Common myeloid progenitor, CD34-positive (primary cell): ENCODE measurements at regions not wholly inside any gene's neighbourhood (a gene's known extent, or its start where the extent isn't known, plus 50 kb on each side); places are given as distances from the start of the nearest gene placed in this dataset.

Source experiments
- CTCF ChIA-PET: fragments of 350-600 bp; sonication (Branson Sonifier 250); formaldehyde crosslinking; loops from one replicate; lab custom pipeline; 2021; ENCODE audit warnings: antibody characterized with exemption; lab: Charles Lee
- POLR2A ChIA-PET: fragments of 350-600 bp; sonication (Branson Sonifier 250); formaldehyde crosslinking; loops from one replicate; lab custom pipeline; 2021; ENCODE audit warnings: antibody characterized with exemption; lab: Charles Lee
- DNase-seq, 3 donors: peaks; one replicate each; pipeline versions ENCODE4 v3.0.0 to v3.0.0-alpha.2; 2013
- H3K27ac ChIP-seq, 2 experiments: 1 replicate in 1 of 2; 2 replicates in 1 of 2; pipeline ENCODE4 v1.7.0; 2013; ENCODE audit warnings: inconsistent platforms in 2 of 2, low read length in 2 of 2, mild to moderate bottlenecking in 2 of 2, low read depth in 1 of 2, moderate library complexity in 1 of 2; ENCODE audit not compliant: severe bottlenecking in 2 of 2, insufficient read depth in 1 of 2, poor library complexity in 1 of 2
- H3K27me3 ChIP-seq, 5 experiments: replicated peaks in 2 of 5; 1 replicate in 3 of 5; 2 replicates in 2 of 5; pipeline versions ENCODE4 v1.6.1 to v1.7.0; 2013; ENCODE audit warnings: low read length in 4 of 5, mild to moderate bottlenecking in 2 of 5, moderate library complexity in 2 of 5, inconsistent platforms in 1 of 5; ENCODE audit not compliant: insufficient read depth in 5 of 5, control insufficient read depth in 4 of 5
- H3K36me3 ChIP-seq, 4 experiments: 1 replicate in 2 of 4; 2 replicates in 2 of 4; pipeline versions ENCODE4 v1.6.1 to v1.7.0; 2013; ENCODE audit warnings: low read length in 3 of 4, control low read depth in 1 of 4, mild to moderate bottlenecking in 1 of 4; ENCODE audit not compliant: control insufficient read depth in 4 of 4, insufficient read depth in 4 of 4
- H3K4me1 ChIP-seq, 4 experiments: 1 replicate in 3 of 4; 2 replicates in 1 of 4; pipeline versions ENCODE4 v1.6.1 to v1.7.1; 2013; ENCODE audit warnings: low read length in 3 of 4, mild to moderate bottlenecking in 3 of 4, control low read depth in 1 of 4, inconsistent platforms in 1 of 4, moderate library complexity in 1 of 4; ENCODE audit not compliant: control insufficient read depth in 4 of 4, insufficient read depth in 4 of 4; ENCODE audit errors: control extremely low read depth in 1 of 4
- H3K4me3 ChIP-seq, 7 experiments: 1 replicate in 4 of 7; 2 replicates in 3 of 7; pipeline versions ENCODE4 v1.5.1 to v1.7.0; 2013; ENCODE audit warnings: mild to moderate bottlenecking in 7 of 7, low read length in 6 of 7, moderate library complexity in 6 of 7, inconsistent platforms in 2 of 7, low read depth in 2 of 7, control low read depth in 1 of 7; ENCODE audit not compliant: insufficient read depth in 4 of 7, control insufficient read depth in 1 of 7; ENCODE audit errors: extremely low read depth in 1 of 7
- H3K9me3 ChIP-seq, 5 experiments: 1 replicate in 4 of 5; 2 replicates in 1 of 5; pipeline versions ENCODE4 v1.6.1 to v1.7.1; 2013; ENCODE audit warnings: low read length in 4 of 5, mild to moderate bottlenecking in 2 of 5, inconsistent platforms in 1 of 5, low read depth in 1 of 5, moderate library complexity in 1 of 5; ENCODE audit not compliant: control insufficient read depth in 4 of 5, insufficient read depth in 2 of 5; ENCODE audit errors: control extremely low read depth in 1 of 5
- WGBS: methylation state at CpG from one replicate; pipeline ENCODE4 v1.1.5; 2013; ENCODE audit not compliant: insufficient coverage; 5-methylcytosine and 5-hydroxymethylcytosine counted together

GRCh38 chr21:35408401-35408800 lies 359.3 kb upstream of the RUNX1 start:
- H3K9me3 ChIP-seq = no peaks in the 10 kb centered on the region
- no CpG with 5 or more reads among the region's 2 CpGs for WGBS
- peak overlapping the region in 4 of 7 experiments; percentile 24 to 67 (median 30) for H3K4me3 ChIP-seq
- no peaks in the 10 kb centered on the region for H3K27me3 ChIP-seq
- H3K4me1 ChIP-seq = peaks cover 0 to 10% (median 4%) of the 10 kb centered on the region in 4 experiments
- CTCF ChIA-PET = no interaction called here
- no peak overlapping the region for H3K27ac ChIP-seq
- POLR2A ChIA-PET = no interaction called here
- no peak for DNase-seq
- no peaks in the 10 kb centered on the region for H3K36me3 ChIP-seq

DNA sequence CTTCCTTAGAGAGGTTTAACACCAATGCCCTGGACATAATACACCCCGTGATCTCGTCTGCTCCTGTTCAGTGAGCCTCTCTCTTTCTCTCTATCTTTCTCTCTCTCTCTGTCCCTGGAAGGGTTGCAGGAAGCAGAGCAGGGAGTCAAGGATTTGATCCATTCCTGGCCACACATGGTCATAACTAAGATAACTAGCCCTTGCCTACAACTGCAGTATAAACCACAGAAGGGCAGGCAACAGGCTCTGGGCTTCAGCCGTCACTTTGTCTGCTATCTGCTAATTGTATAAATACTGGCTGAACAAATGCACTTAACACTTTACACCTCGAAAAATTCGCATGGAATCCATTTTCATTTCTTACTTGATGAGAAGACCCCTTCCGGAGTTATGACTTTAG lies 357.5 kb upstream of the RUNX1 start:
- Histone ChIP-seq H3K4me3 (no peak overlapping the region), H3K27me3 (no peaks in the 10 kb centered on the region), H3K36me3 (no peaks in the 10 kb centered on the region), H3K4me1 (peaks cover 0 to 10% (median 4%) of the 10 kb centered on the region in 4 experiments), H3K9me3 (no peaks in the 10 kb centered on the region), H3K27ac (no peak overlapping the region)
- no peak for DNase-seq
- POLR2A ChIA-PET = no interaction called here
- WGBS = 98% methylated on average over 4 of the region's 6 CpGs
- CTCF ChIA-PET = no interaction called here

DNA sequence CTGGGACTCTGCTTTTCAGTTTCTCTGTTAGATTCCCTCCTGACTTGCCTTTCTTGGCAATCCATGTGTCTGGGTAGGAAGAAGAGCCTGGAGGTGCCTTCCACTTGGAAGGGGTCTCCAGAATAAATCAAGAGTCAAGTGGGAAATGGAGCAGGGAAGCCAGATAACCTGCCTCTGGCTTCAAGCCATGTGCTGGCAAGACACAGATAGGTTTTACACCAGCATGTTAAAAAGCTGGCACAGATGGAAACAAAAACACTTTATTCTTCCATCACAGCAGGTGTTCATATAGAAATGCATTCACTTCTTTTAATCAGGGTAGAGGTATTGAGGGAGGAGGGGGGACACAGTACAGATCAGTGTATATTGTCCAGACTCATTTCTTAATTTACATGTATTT lies 356.9 kb upstream of the RUNX1 start:
- no peak overlapping the region for H3K4me3 ChIP-seq
- H3K9me3 ChIP-seq = no peaks in the 10 kb centered on the region
- ChIA-PET CTCF (interaction anchor here (1.3 kb wide), 1 partner anchor 13 kb away, joined by 3 read pairs; no protein-coding TSS in a partner anchor), POLR2A (no interaction called here)
- H3K36me3 ChIP-seq = no peaks in the 10 kb centered on the region
- peaks cover 0 to 10% (median 4%) of the 10 kb centered on the region in 4 experiments for H3K4me1 ChIP-seq
- H3K27ac ChIP-seq = no peak overlapping the region
- no peaks in the 10 kb centered on the region for H3K27me3 ChIP-seq
- no peak for DNase-seq

DNA sequence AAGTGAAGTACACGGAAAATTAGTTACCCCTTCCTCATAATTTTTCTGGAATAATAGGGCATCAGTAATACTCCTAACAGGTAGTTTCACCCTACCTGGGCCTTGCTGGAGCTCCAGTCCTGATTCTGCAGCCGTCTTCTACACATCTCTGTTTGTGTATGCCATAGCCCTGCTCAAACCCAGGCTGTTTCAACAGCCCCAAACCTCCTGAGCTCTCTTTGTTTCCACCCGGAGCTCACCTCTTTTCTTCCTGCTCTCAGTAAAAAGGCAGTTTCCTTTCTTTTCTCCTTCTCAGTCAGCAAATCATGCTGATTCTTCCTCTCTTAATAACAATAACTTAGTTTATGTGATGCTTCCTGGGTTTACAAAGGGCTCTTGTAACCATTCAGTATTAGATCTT lies 355.1 kb upstream of the RUNX1 start:
- 100% methylated on average over 2 of the region's 3 CpGs for WGBS
- Histone ChIP-seq H3K27me3 (no peaks in the 10 kb centered on the region), H3K27ac (no peak overlapping the region), H3K9me3 (no peaks in the 10 kb centered on the region), H3K4me1 (peaks cover 8 to 22% (median 16%) of the 10 kb centered on the region in 4 experiments), H3K36me3 (no peaks in the 10 kb centered on the region), H3K4me3 (no peak overlapping the region)
- POLR2A ChIA-PET = no interaction called here
- DNase-seq = no peak
- CTCF ChIA-PET = interaction anchor here (1.4 kb wide), 1 partner anchor 353 kb away, joined by 3 read pairs; no protein-coding TSS in a partner anchor

- ChIA-PET POLR2A (no interaction called here), CTCF (interaction anchor here (0.9 to 3.5 kb wide), 7 partner anchors 13 to 708 kb away, joined by 3 to 32 read pairs (median 4); partner anchors contain the start of gene RUNX1)
- WGBS = 100% methylated on average over 1 of the region's 1 CpG
Observed at GRCh38 chr21:35402061-35402460, 353.0 kb upstream of the RUNX1 start.

DNA sequence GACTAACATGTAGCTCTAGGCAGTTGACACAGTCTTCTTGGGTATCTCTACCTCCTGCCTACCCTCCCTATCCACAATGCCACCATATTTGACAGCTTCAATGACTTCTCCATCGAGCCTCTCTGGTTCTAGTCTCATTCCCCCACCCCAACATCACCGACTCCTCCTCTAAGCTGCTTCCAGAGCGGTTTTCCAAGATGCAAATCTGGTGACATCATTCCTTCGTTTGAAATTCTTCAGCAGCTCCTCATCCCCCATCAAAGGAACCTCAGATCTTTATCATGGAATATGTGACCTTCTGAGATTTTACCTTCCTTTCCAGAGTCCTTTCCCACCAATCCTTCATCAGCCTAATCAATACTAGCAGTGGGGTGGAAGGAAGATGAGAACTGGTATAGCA lies 352.4 kb upstream of the RUNX1 start:
- Histone ChIP-seq H3K4me1 (peaks cover 15 to 35% (median 25%) of the 10 kb centered on the region in 4 experiments), H3K9me3 (no peaks in the 10 kb centered on the region), H3K4me3 (no peak overlapping the region), H3K27ac (no peak overlapping the region), H3K27me3 (no peaks in the 10 kb centered on the region), H3K36me3 (no peaks in the 10 kb centered on the region)
- 94% methylated on average over 4 of the region's 4 CpGs for WGBS
- no peak for DNase-seq
- ChIA-PET POLR2A (interaction anchor here (0.9 to 1.4 kb wide), 2 partner anchors 354 to 512 kb away, joined by 3 read pairs; no protein-coding TSS in a partner anchor), CTCF (interaction anchor here (0.6 to 3.5 kb wide), 15 partner anchors 10 to 707 kb away, joined by 3 to 32 read pairs (median 3); partner anchors contain the start of gene RUNX1)

More at GRCh38 chr21:35402061-35402460, 353.0 kb upstream of the RUNX1 start:
- Histone ChIP-seq H3K27ac (no peak overlapping the region), H3K36me3 (no peaks in the 10 kb centered on the region), H3K9me3 (no peaks in the 10 kb centered on the region), H3K27me3 (no peaks in the 10 kb centered on the region), H3K4me1 (peaks cover 14 to 34% (median 24%) of the 10 kb centered on the region in 4 experiments), H3K4me3 (no peak overlapping the region)
- DNase-seq = no peak

GRCh38 chr21:35400233-35400939 lies 351.3 kb upstream of the RUNX1 start:
- Histone ChIP-seq H3K9me3 (no peaks in the 10 kb centered on the region), H3K4me3 (peak overlapping the region in 5 of 7 experiments; percentile 26 to 66 (median 50)), H3K4me1 (peaks cover 22 to 43% (median 31%) of the 10 kb centered on the region in 4 experiments), H3K27ac (peak overlapping the region in 1 of 2 experiments; percentile 10), H3K36me3 (no peaks in the 10 kb centered on the region), H3K27me3 (no peaks in the 10 kb centered on the region)
- CTCF ChIA-PET = interaction anchor here (0.8 to 3.5 kb wide), 12 partner anchors 10 to 515 kb away, joined by 3 to 32 read pairs (median 4); partner anchors contain the start of gene RUNX1
- DNase-seq = peak; percentile 80 to 87 (median 83)
- POLR2A ChIA-PET = interaction anchor here (0.9 to 1.4 kb wide), 3 partner anchors 349 to 510 kb away, joined by 3 to 5 read pairs (median 3); no protein-coding TSS in a partner anchor
- WGBS = 86% methylated on average over 1 of the region's 8 CpGs
